ENCODE measurements at regions not wholly inside any gene's neighbourhood (a gene's known extent, or its start where the extent isn't known, plus 50 kb on each side); places are given as distances from the start of the nearest gene placed in this dataset.

DNA sequence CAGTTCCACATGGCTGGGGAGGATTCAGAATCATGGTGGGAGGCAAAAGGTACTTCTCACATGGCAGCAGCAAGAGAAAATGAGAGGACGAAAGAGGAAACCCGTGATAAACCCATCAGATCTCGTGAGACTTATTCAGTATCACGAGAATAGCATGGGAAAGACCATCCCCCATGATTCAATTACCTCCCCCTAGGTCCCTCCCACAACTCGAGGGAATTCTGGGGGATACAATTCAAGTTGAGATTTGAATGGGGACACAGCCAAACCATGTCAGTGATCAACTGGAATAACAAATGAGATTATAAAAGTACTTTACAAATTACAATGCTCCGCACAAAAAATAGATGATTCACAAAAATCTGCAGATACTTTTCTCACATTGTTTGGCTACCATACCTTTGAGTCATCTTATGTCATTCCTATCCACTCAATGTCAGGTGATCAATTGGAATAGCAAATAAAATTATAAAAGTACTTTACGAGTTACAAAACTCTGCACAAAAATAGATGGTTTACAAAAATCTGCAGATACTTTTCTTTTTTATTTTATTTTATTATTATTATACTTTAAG, 338.9 kb downstream of the C12orf50 start:
- DNase-seq (ENCODE audit: low read depth), result no peak
- H3K27me3 ChIP-seq (ENCODE audit: control insufficient read depth, insufficient read depth, low read length), result no peaks in the 10 kb centered on the region

GRCh38 chr12:87689196-87689595, 340.0 kb downstream of the C12orf50 start:
- Histone ChIP-seq H3K27me3 (ENCODE audit: control insufficient read depth, insufficient read depth, low read length) (no peaks in the 10 kb centered on the region), H3K4me3 (ENCODE audit: low read depth, low read length) (no peak overlapping the region), H3K36me3 (ENCODE audit: control insufficient read depth, insufficient read depth, low read length) (no peaks in the 10 kb centered on the region)
- no peak for TF ChIP-seq CTCF (IDR thresholded peaks at IDR 0.05; ENCODE audit: insufficient read depth, low read length, poor library complexity, severe bottlenecking)
- DNase-seq (ENCODE audit: low read depth), result no peak

More for the DNA sequence above, 338.9 kb downstream of the C12orf50 start:
- H3K4me3 ChIP-seq (ENCODE audit: low read depth, low read length), result no peak overlapping the region
- no peak for TF ChIP-seq CTCF (IDR thresholded peaks at IDR 0.05; ENCODE audit: insufficient read depth, low read length, poor library complexity, severe bottlenecking)
- H3K36me3 ChIP-seq (ENCODE audit: control insufficient read depth, insufficient read depth, low read length), result no peaks in the 10 kb centered on the region

- TF ChIP-seq CTCF (IDR thresholded peaks at IDR 0.05; ENCODE audit: insufficient read depth, low read length, poor library complexity, severe bottlenecking), result no peak
- Histone ChIP-seq H3K27me3 (ENCODE audit: control insufficient read depth, insufficient read depth, low read length) (no peaks in the 10 kb centered on the region), H3K4me3 (ENCODE audit: low read depth, low read length) (no peak overlapping the region), H3K36me3 (ENCODE audit: control insufficient read depth, insufficient read depth, low read length) (no peaks in the 10 kb centered on the region)
- DNase-seq (ENCODE audit: low read depth), result no peak
Observed at GRCh38 chr12:87687362-87687761, 341.8 kb downstream of the C12orf50 start.

DNA sequence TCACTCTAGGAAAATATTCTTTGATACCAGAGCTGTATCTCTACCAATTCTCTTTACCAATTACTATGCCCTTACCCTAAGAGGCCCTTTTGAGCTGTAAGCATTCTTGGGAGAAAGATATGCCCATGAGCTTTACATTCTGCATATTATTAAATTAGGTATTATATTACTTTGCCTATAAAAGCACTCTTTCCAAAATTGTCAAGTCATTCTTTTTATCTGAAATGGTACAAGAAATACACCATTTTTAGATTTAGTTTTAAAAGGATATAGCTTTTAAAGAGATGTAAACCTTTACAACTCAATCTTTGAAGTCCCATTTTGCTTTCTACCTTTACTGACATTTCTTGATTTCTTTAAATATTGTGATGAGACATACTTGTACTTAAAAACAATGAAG, 343.5 kb downstream of the C12orf50 start:
- no peak for DNase-seq (ENCODE audit: low read depth)
- H3K36me3 ChIP-seq (ENCODE audit: control insufficient read depth, insufficient read depth, low read length), result no peaks in the 10 kb centered on the region
- TF ChIP-seq CTCF (IDR thresholded peaks at IDR 0.05; ENCODE audit: insufficient read depth, low read length, poor library complexity, severe bottlenecking), result no peak
- no peaks in the 10 kb centered on the region for H3K27me3 ChIP-seq (ENCODE audit: control insufficient read depth, insufficient read depth, low read length)
- no peak overlapping the region for H3K4me3 ChIP-seq (ENCODE audit: low read depth, low read length)

- no peak for DNase-seq (ENCODE audit: low read depth)
- no peak overlapping the region for H3K4me3 ChIP-seq (ENCODE audit: low read depth, low read length)
- TF ChIP-seq CTCF (IDR thresholded peaks at IDR 0.05; ENCODE audit: insufficient read depth, low read length, poor library complexity, severe bottlenecking), result no peak
- H3K27me3 ChIP-seq (ENCODE audit: control insufficient read depth, insufficient read depth, low read length), result no peaks in the 10 kb centered on the region
- no peaks in the 10 kb centered on the region for H3K36me3 ChIP-seq (ENCODE audit: control insufficient read depth, insufficient read depth, low read length)
Observed at GRCh38 chr12:87679251-87679650, 349.9 kb downstream of the C12orf50 start.

DNA sequence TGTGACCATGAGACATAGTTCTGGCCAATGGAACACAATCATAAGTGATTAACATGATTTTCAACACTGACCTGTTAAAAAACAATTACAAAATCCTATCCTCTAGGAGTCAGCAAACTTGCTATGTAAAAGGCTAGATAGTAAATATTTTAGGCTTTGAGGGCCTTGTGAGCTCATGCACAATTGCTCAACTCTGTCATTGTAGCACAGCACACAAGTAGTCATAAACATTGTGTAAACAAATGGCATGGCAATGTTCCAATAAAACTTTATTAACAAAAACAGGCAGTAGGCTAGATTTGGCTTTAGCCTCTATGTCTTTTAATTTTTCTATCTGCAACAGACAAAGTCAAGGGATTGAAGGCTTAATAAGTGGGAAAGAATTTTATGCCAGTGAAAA, 350.7 kb downstream of the C12orf50 start:
- Histone ChIP-seq H3K27me3 (ENCODE audit: control insufficient read depth, insufficient read depth, low read length) (no peaks in the 10 kb centered on the region), H3K36me3 (ENCODE audit: control insufficient read depth, insufficient read depth, low read length) (no peaks in the 10 kb centered on the region), H3K4me3 (ENCODE audit: low read depth, low read length) (no peak overlapping the region)
- DNase-seq (ENCODE audit: low read depth), result no peak
- no peak for TF ChIP-seq CTCF (IDR thresholded peaks at IDR 0.05; ENCODE audit: insufficient read depth, low read length, poor library complexity, severe bottlenecking)
